CD4-positive, alpha-beta T cell (primary cell): ENCODE measurements at regions not wholly inside any gene's neighbourhood (a gene's known extent, or its start where the extent isn't known, plus 50 kb on each side); places are given as distances from the start of the nearest gene placed in this dataset.

Experiments
- ATAC-seq: fragments of 200-7000 bp; cut with Tn5 transposase; one replicate; pipeline ENCODE4 v1.10.0; 2022; ENCODE audit warnings: mild to moderate bottlenecking; ENCODE audit not compliant: poor library complexity
- CTCF ChIA-PET: fragments of 350-600 bp; sonication (Branson Sonifier 250); formaldehyde crosslinking; loops from one replicate; lab custom pipeline; 2021; ENCODE audit warnings: antibody characterized with exemption, inconsistent platforms; lab: Charles Lee
- POLR2A ChIA-PET: fragments of 350-600 bp; sonication (Branson Sonifier 250); formaldehyde crosslinking; loops from one replicate; lab custom pipeline; 2021; ENCODE audit warnings: antibody characterized with exemption, inconsistent platforms; lab: Charles Lee
- DNase-seq, 14 experiments: peaks; one replicate each; pipeline ENCODE4 v3.0.0-alpha.2; 2013 to 2020; ENCODE audit warnings: mixed read lengths in 2 of 14
- H3K27ac ChIP-seq, 2 donors: one replicate each; pipeline versions ENCODE4 v1.5.1 to v1.7.0; 2013; ENCODE audit warnings: low read length in 2 of 2, low read depth in 1 of 2, mild to moderate bottlenecking in 1 of 2
- H3K27me3 ChIP-seq, 2 experiments: 1 replicate in 1 of 2; 2 replicates in 1 of 2; pipeline versions ENCODE4 v1.6.1 to v1.7.0; 2013; ENCODE audit warnings: low read length in 2 of 2, control low read depth in 1 of 2, mild to moderate bottlenecking in 1 of 2, moderate library complexity in 1 of 2; ENCODE audit not compliant: insufficient read depth in 2 of 2, control insufficient read depth in 1 of 2
- H3K36me3 ChIP-seq: one replicate; pipeline ENCODE4 v1.6.1; 2013; ENCODE audit warnings: low read length, control low read depth; ENCODE audit not compliant: insufficient read depth
- H3K4me1 ChIP-seq: one replicate; pipeline ENCODE4 v1.6.1; 2013; ENCODE audit warnings: low read length, control low read depth; ENCODE audit not compliant: insufficient read depth
- H3K4me3 ChIP-seq: one replicate; pipeline ENCODE4 v1.5.1; 2013; ENCODE audit warnings: mild to moderate bottlenecking, low read length, moderate library complexity
- H3K9me3 ChIP-seq, 2 experiments: 1 replicate in 1 of 2; 2 replicates in 1 of 2; pipeline versions ENCODE4 v1.6.1 to v1.7.0; 2013; ENCODE audit warnings: low read length in 2 of 2, mild to moderate bottlenecking in 2 of 2, control low read depth in 1 of 2, moderate library complexity in 1 of 2; ENCODE audit not compliant: control insufficient read depth in 1 of 2, insufficient read depth in 1 of 2
- H3K27ac Mint-ChIP-seq: one replicate; pipeline ENCODE4 v1.8.0; 2020; ENCODE audit warnings: mixed read lengths
- H3K27me3 Mint-ChIP-seq: one replicate; pipeline ENCODE4 v1.8.0; 2021; ENCODE audit warnings: mixed read lengths
- H3K36me3 Mint-ChIP-seq: one replicate; pipeline ENCODE4 v1.8.0; 2021; ENCODE audit warnings: low read depth, mixed read lengths
- H3K4me1 Mint-ChIP-seq: one replicate; pipeline ENCODE4 v1.8.0; 2021; ENCODE audit warnings: low read depth, mixed read lengths
- H3K4me3 Mint-ChIP-seq: one replicate; pipeline ENCODE4 v1.8.0; 2020; ENCODE audit warnings: mild to moderate bottlenecking, mixed read lengths
- H3K9me3 Mint-ChIP-seq: one replicate; pipeline ENCODE4 v1.8.0; 2020; ENCODE audit warnings: mixed read lengths
- CTCF ChIP-seq: fragments of 200-600 bp; IDR thresholded peaks from one replicate; pipeline ENCODE4 v1.8.0; 2022; ENCODE audit warnings: antibody characterized with exemption, mild to moderate bottlenecking
- intact Hi-C, 2 experiments: fragments of 100-400 bp; cut with DNase I in 1 of 2; cut with micrococcal nuclease in 1 of 2; formaldehyde crosslinking; loops; one replicate each; pipeline versions ENCODE4 v1.15.1 to v1.9.0; 2023 to 2025; cut with DNase I, micrococcal nuclease

DNA sequence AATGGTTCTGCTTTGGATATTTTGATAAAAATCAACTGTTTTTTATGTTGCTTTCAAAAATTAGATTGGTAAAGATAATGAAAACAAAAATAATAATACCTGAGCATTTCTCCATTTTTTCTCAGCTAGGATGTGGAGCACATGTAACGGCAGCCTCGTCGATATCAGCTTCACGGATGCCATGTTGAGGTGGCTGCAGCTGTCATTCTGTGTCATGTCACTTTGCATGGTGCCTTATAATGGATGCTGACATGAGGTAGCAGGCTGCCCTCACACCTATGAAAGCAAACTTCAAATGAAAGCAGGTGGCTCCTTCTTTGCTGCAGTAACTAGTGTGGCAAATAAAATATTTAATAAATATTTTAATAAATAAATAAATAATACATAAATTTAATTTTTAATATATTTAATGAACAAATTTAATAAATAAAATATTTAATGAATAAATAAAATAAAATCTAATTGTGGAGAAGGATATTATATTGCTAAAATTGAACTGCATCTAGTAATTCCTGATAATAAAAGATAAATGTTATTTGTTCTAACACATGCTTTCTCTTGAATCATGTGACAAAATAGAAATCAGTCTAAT lies 955.7 kb upstream of the SLC10A2 start:
- TF ChIP-seq CTCF: no peak
- POLR2A ChIA-PET: no interaction called here
- no peak overlapping the region for H3K4me3 Mint-ChIP-seq

DNA sequence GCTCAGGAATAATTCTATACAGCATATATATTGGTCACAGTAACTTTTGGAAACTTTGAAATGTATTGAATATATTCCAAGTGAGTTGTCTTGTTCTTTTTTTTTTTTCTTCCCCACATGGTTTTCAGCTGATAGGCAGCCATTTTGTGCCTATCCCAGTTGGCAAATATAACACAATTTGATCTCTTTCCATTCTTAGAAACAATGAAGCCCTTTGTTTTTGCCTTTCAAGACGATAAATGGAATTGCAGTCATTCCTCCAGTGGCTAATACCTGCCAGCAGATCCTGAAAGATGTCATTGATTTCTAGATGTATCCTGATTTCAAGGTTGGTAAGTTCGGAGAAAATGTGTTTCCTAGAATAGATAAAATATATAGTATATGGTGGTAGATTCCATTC lies 951.1 kb upstream of the SLC10A2 start:
- no peak for TF ChIP-seq CTCF
- H3K9me3 ChIP-seq: no peaks in the 10 kb centered on the region
- no peak overlapping the region for H3K27ac ChIP-seq
- intact Hi-C loops: no loop called here
- no peak overlapping the region for H3K4me3 ChIP-seq
- no peaks in the 10 kb centered on the region for H3K27me3 Mint-ChIP-seq
- no peaks in the 10 kb centered on the region for H3K27me3 ChIP-seq
- no peaks in the 10 kb centered on the region for H3K4me1 ChIP-seq
- POLR2A ChIA-PET: no interaction called here
- H3K27ac Mint-ChIP-seq: no peak overlapping the region
- ATAC-seq: no peak
- no peaks in the 10 kb centered on the region for H3K36me3 Mint-ChIP-seq
- no peak overlapping the region for H3K4me3 Mint-ChIP-seq
- H3K9me3 Mint-ChIP-seq: peaks cover 5% of the 10 kb centered on the region
- CTCF ChIA-PET: no interaction called here
- no peaks in the 10 kb centered on the region for H3K4me1 Mint-ChIP-seq
- no peak for DNase-seq
- no peaks in the 10 kb centered on the region for H3K36me3 ChIP-seq

More for the DNA sequence above, 955.7 kb upstream of the SLC10A2 start:
- Histone ChIP-seq H3K36me3 (no peaks in the 10 kb centered on the region), H3K4me1 (no peaks in the 10 kb centered on the region), H3K9me3 (no peaks in the 10 kb centered on the region), H3K27me3 (no peaks in the 10 kb centered on the region), H3K27ac (no peak overlapping the region), H3K4me3 (no peak overlapping the region)
- Mint-ChIP-seq H3K27me3 (no peaks in the 10 kb centered on the region), H3K4me1 (no peaks in the 10 kb centered on the region), H3K9me3 (peaks cover 2% of the 10 kb centered on the region), H3K27ac (no peak overlapping the region), H3K36me3 (no peaks in the 10 kb centered on the region)
- no peak for DNase-seq
- intact Hi-C loops: no loop called here
- ATAC-seq: no peak
- CTCF ChIA-PET: no interaction called here

- H3K9me3 Mint-ChIP-seq: peaks cover 5% of the 10 kb centered on the region
- Histone ChIP-seq H3K4me3 (no peak overlapping the region), H3K9me3 (no peaks in the 10 kb centered on the region), H3K36me3 (no peaks in the 10 kb centered on the region), H3K27ac (no peak overlapping the region), H3K4me1 (no peaks in the 10 kb centered on the region), H3K27me3 (no peaks in the 10 kb centered on the region)
- intact Hi-C loops: no loop called here
- no peak for DNase-seq
- no peak overlapping the region for H3K27ac Mint-ChIP-seq
- no peak for ATAC-seq
- no peak overlapping the region for H3K4me3 Mint-ChIP-seq
- POLR2A ChIA-PET: no interaction called here
- CTCF ChIA-PET: no interaction called here
- no peaks in the 10 kb centered on the region for H3K27me3 Mint-ChIP-seq
- TF ChIP-seq CTCF: no peak
- H3K4me1 Mint-ChIP-seq: no peaks in the 10 kb centered on the region
- no peaks in the 10 kb centered on the region for H3K36me3 Mint-ChIP-seq
Observed at GRCh38 chr13:104015646-104016396, 949.6 kb upstream of the SLC10A2 start.
